Astrocyte (in vitro differentiated cells and primary cell): ENCODE measurements at regions not wholly inside any gene's neighbourhood (a gene's known extent, or its start where the extent isn't known, plus 50 kb on each side); places are given as distances from the start of the nearest gene placed in this dataset.

Experiments
- DNase-seq: peaks from one replicate; pipeline ENCODE4 v3.0.0-alpha.2; 2010; ENCODE audit warnings: low read depth
- FAIRE-seq: peaks from 2 replicates; lab custom pipeline; 2011; peaks lifted over from hg19 to GRCh38; lab: Jason Lieb, UNC
- H2AFZ ChIP-seq: 2 replicates; pipeline ENCODE4 v1.6.0; 2012; ENCODE audit warnings: low read depth, low read length, inconsistent platforms
- H3K27ac ChIP-seq: 2 replicates; pipeline ENCODE4 v1.5.1; 2011; ENCODE audit warnings: low read depth, low read length, inconsistent platforms
- H3K27me3 ChIP-seq: 2 replicates; pipeline ENCODE4 v1.6.0; 2011; ENCODE audit warnings: low read length, inconsistent platforms; ENCODE audit not compliant: insufficient read depth
- H3K36me3 ChIP-seq: 2 replicates; pipeline ENCODE4 v1.5.1; 2011; ENCODE audit warnings: low read length, inconsistent platforms; ENCODE audit not compliant: insufficient read depth
- H3K4me1 ChIP-seq: 2 replicates; pipeline ENCODE4 v1.5.1; 2011; ENCODE audit warnings: low read length, inconsistent platforms; ENCODE audit not compliant: insufficient read depth
- H3K4me2 ChIP-seq: 2 replicates; pipeline ENCODE4 v1.6.0; 2012; ENCODE audit warnings: low read length, inconsistent platforms
- H3K4me3 ChIP-seq: 2 replicates; pipeline ENCODE4 v1.5.1; 2011; ENCODE audit warnings: low read depth, mild to moderate bottlenecking, low read length, inconsistent platforms; ENCODE audit not compliant: insufficient read depth
- H3K79me2 ChIP-seq: 2 replicates; pipeline ENCODE4 v1.6.0; 2012; ENCODE audit warnings: mild to moderate bottlenecking, low read length, inconsistent platforms; ENCODE audit not compliant: insufficient read depth
- H3K9ac ChIP-seq: 2 replicates; pipeline ENCODE4 v1.6.0; 2012; ENCODE audit warnings: mild to moderate bottlenecking, low read length, inconsistent platforms
- H3K9me3 ChIP-seq: 2 replicates; pipeline ENCODE4 v1.5.1; 2012; ENCODE audit warnings: low read depth, mild to moderate bottlenecking, low read length, inconsistent platforms; ENCODE audit not compliant: insufficient read depth
- H4K20me1 ChIP-seq: 2 replicates; pipeline ENCODE4 v1.6.0; 2012; ENCODE audit warnings: low read length, inconsistent platforms; ENCODE audit not compliant: insufficient read depth
- H3K27ac Mint-ChIP-seq: one replicate; pipeline ENCODE4 v1.8.0; 2021; ENCODE audit warnings: mild to moderate bottlenecking, mixed read lengths; ENCODE audit not compliant: unreplicated experiment
- H3K27me3 Mint-ChIP-seq: one replicate; pipeline ENCODE4 v1.8.0; 2021; ENCODE audit warnings: low read depth, mixed read lengths; ENCODE audit not compliant: unreplicated experiment
- H3K36me3 Mint-ChIP-seq: one replicate; pipeline ENCODE4 v1.8.0; 2021; ENCODE audit warnings: low read depth, mixed read lengths; ENCODE audit not compliant: unreplicated experiment
- H3K4me1 Mint-ChIP-seq: one replicate; pipeline ENCODE4 v1.8.0; 2021; ENCODE audit warnings: low read depth, mixed read lengths; ENCODE audit not compliant: unreplicated experiment
- H3K4me3 Mint-ChIP-seq: one replicate; pipeline ENCODE4 v1.8.0; 2021; ENCODE audit warnings: mild to moderate bottlenecking, moderate library complexity, mixed read lengths; ENCODE audit not compliant: unreplicated experiment
- H3K9me3 Mint-ChIP-seq: one replicate; pipeline ENCODE4 v1.8.0; 2021; ENCODE audit warnings: mild to moderate bottlenecking, mixed read lengths; ENCODE audit not compliant: unreplicated experiment
- CTCF ChIP-seq: IDR thresholded peaks from 2 replicates; pipeline ENCODE4 v1.5.1; 2011; ENCODE audit warnings: low read depth, mild to moderate bottlenecking, inconsistent platforms, low read length, moderate library complexity; ENCODE audit not compliant: insufficient read depth
- EZH2 ChIP-seq: IDR thresholded peaks from 2 replicates; pipeline ENCODE4 v1.6.1; 2012; ENCODE audit warnings: mild to moderate bottlenecking, low read length, inconsistent platforms; ENCODE audit not compliant: insufficient read depth

GRCh38 chr20:52896348-52896747, 75.8 kb upstream of the TSHZ2 start:
- Mint-ChIP-seq H3K9me3 (peaks cover 2% of the 10 kb centered on the region), H3K27me3 (no peaks in the 10 kb centered on the region), H3K4me3 (no peak overlapping the region), H3K36me3 (no peaks in the 10 kb centered on the region), H3K27ac (no peak overlapping the region), H3K4me1 (no peaks in the 10 kb centered on the region)
- DNase-seq (no peak), FAIRE-seq (no peak)
- no peaks in the 10 kb centered on the region for H3K9me3 ChIP-seq
- H2AFZ ChIP-seq: no peak overlapping the region
- H3K27ac ChIP-seq: no peak overlapping the region
- no peaks in the 10 kb centered on the region for H3K79me2 ChIP-seq
- TF ChIP-seq EZH2: no peak
- no peak for TF ChIP-seq CTCF
- H3K4me1 ChIP-seq: no peaks in the 10 kb centered on the region
- no peaks in the 10 kb centered on the region for H3K36me3 ChIP-seq
- H4K20me1 ChIP-seq: no peaks in the 10 kb centered on the region
- no peak overlapping the region for H3K4me3 ChIP-seq
- no peak overlapping the region for H3K4me2 ChIP-seq
- no peaks in the 10 kb centered on the region for H3K27me3 ChIP-seq
- H3K9ac ChIP-seq: no peak overlapping the region

- no peaks in the 10 kb centered on the region for H3K27me3 ChIP-seq
- H4K20me1 ChIP-seq: no peaks in the 10 kb centered on the region
- H3K27ac ChIP-seq: no peak overlapping the region
- H3K4me3 ChIP-seq: no peak overlapping the region
- no peak overlapping the region for H3K4me3 Mint-ChIP-seq
- H3K36me3 ChIP-seq: no peaks in the 10 kb centered on the region
- H3K9me3 Mint-ChIP-seq: peaks cover 2% of the 10 kb centered on the region
- no peak overlapping the region for H3K4me2 ChIP-seq
- H3K4me1 Mint-ChIP-seq: no peaks in the 10 kb centered on the region
- TF ChIP-seq CTCF (no peak), EZH2 (no peak)
- no peak overlapping the region for H3K27ac Mint-ChIP-seq
- H3K36me3 Mint-ChIP-seq: no peaks in the 10 kb centered on the region
- H2AFZ ChIP-seq: no peak overlapping the region
- no peaks in the 10 kb centered on the region for H3K79me2 ChIP-seq
- no peaks in the 10 kb centered on the region for H3K4me1 ChIP-seq
- H3K9me3 ChIP-seq: no peaks in the 10 kb centered on the region
- DNase-seq (peak; percentile 1), FAIRE-seq (no peak)
- no peaks in the 10 kb centered on the region for H3K27me3 Mint-ChIP-seq
- no peak overlapping the region for H3K9ac ChIP-seq
Measured at GRCh38 chr20:52895701-52896100, 76.5 kb upstream of the TSHZ2 start.

GRCh38 chr20:52895235-52895634, 76.9 kb upstream of the TSHZ2 start:
- H3K9me3 Mint-ChIP-seq: peaks cover 2% of the 10 kb centered on the region
- Histone ChIP-seq H3K9ac (no peak overlapping the region), H3K4me1 (no peaks in the 10 kb centered on the region), H3K9me3 (no peaks in the 10 kb centered on the region), H3K4me3 (no peak overlapping the region), H3K27me3 (no peaks in the 10 kb centered on the region), H3K36me3 (no peaks in the 10 kb centered on the region), H3K27ac (no peak overlapping the region), H2AFZ (no peak overlapping the region), H3K4me2 (no peak overlapping the region), H4K20me1 (no peaks in the 10 kb centered on the region), H3K79me2 (no peaks in the 10 kb centered on the region)
- no peak for FAIRE-seq
- no peaks in the 10 kb centered on the region for H3K36me3 Mint-ChIP-seq
- H3K4me3 Mint-ChIP-seq: no peak overlapping the region
- TF ChIP-seq EZH2: no peak
- TF ChIP-seq CTCF: no peak
- no peaks in the 10 kb centered on the region for H3K27me3 Mint-ChIP-seq
- no peak overlapping the region for H3K27ac Mint-ChIP-seq
- H3K4me1 Mint-ChIP-seq: no peaks in the 10 kb centered on the region
- no peak for DNase-seq
